HEK293 (cell line): ENCODE measurements at regions not wholly inside any gene's neighbourhood (a gene's known extent, or its start where the extent isn't known, plus 50 kb on each side); places are given as distances from the start of the nearest gene placed in this dataset.

Source experiments
- CTCF ChIA-PET: fragments of 350-600 bp; formaldehyde crosslinking; extraction: SDS; loops from one replicate; lab custom pipeline; 2021; ENCODE audit warnings: antibody characterized with exemption; lab: Yijun Ruan, JAX
- POLR2A ChIA-PET: fragments of 300-600 bp; formaldehyde crosslinking; extraction: SDS; loops from one replicate; lab custom pipeline; 2020; ENCODE audit warnings: antibody characterized with exemption, inconsistent platforms; lab: Yijun Ruan, JAX
- H3K27ac ChIP-seq: fragments of 200-500 bp; sonication (Bioruptor generic); 2 replicates; pipeline ENCODE4 v1.5.1; 2014; ENCODE audit warnings: low read depth, low read length, control low read depth, inconsistent platforms; ENCODE audit errors: extremely low read depth
- H3K36me3 ChIP-seq, 2 experiments: fragments of 200-500 bp in 1 of 2; sonication (Bioruptor generic) in 1 of 2; 1 replicate in 1 of 2; 2 replicates in 1 of 2; pipeline ENCODE4 v1.5.1; 2014 to 2017; ENCODE audit warnings: inconsistent platforms in 2 of 2, low read length in 2 of 2; ENCODE audit not compliant: control insufficient read depth in 2 of 2, insufficient read depth in 1 of 2
- H3K4me1 ChIP-seq: fragments of 200-500 bp; sonication (Bioruptor generic); 2 replicates; pipeline ENCODE4 v1.5.1; 2014; ENCODE audit warnings: mild to moderate bottlenecking, low read length, inconsistent platforms; ENCODE audit not compliant: control insufficient read depth, insufficient read depth
- H3K4me3 ChIP-seq: 2 replicates; pipeline ENCODE4 v1.5.1; 2011; ENCODE audit warnings: low read depth, mild to moderate bottlenecking, control low read depth, low read length, moderate library complexity
- H3K9me3 ChIP-seq: fragments of 200-500 bp; sonication (Bioruptor generic); 2 replicates; pipeline ENCODE4 v1.5.1; 2014; ENCODE audit warnings: low read depth, low read length, inconsistent platforms; ENCODE audit not compliant: control insufficient read depth, insufficient read depth
- AEBP2 ChIP-seq: fragments of 450-650 bp; formaldehyde crosslinking; IDR thresholded peaks from 2 replicates; pipeline ENCODE4 v1.5.1; 2016; ENCODE audit warnings: missing biosample characterization, missing genetic modification characterization, borderline replicate concordance
- GFI1B ChIP-seq: fragments of 450-650 bp; formaldehyde crosslinking; IDR thresholded peaks from 2 replicates; pipeline ENCODE4 v1.5.1; 2016; ENCODE audit warnings: missing biosample characterization, missing genetic modification characterization
- GLIS1 ChIP-seq: fragments of 450-650 bp; formaldehyde crosslinking; IDR thresholded peaks from 2 replicates; pipeline ENCODE4 v1.5.1; 2016; ENCODE audit warnings: missing biosample characterization, missing genetic modification characterization
- HOXC10 ChIP-seq: sonication (generic); formaldehyde crosslinking; IDR thresholded peaks from 2 replicates; pipeline ENCODE4 v1.8.1; 2023; ENCODE audit warnings: mild to moderate bottlenecking, missing genetic modification reagents
- PRDM2 ChIP-seq: fragments of 450-650 bp; formaldehyde crosslinking; IDR thresholded peaks from 2 replicates; pipeline ENCODE4 v1.5.1; 2016; ENCODE audit warnings: missing biosample characterization, missing genetic modification characterization, borderline replicate concordance
- SP2 ChIP-seq: fragments of 450-650 bp; formaldehyde crosslinking; IDR thresholded peaks from 2 replicates; pipeline ENCODE4 v1.5.1; 2016; ENCODE audit warnings: missing biosample characterization, missing genetic modification characterization
- TCF7L2 ChIP-seq: IDR thresholded peaks from 2 replicates; pipeline ENCODE4 v1.6.1; 2011; ENCODE audit warnings: low read depth, mild to moderate bottlenecking, inconsistent platforms, low read length, moderate library complexity, borderline replicate concordance
- TRIM28 ChIP-seq: IDR thresholded peaks from 2 replicates; pipeline ENCODE4 v1.6.1; 2011; ENCODE audit warnings: low read length, control low read depth, borderline replicate concordance
- ZBTB49 ChIP-seq: fragments of 450-650 bp; formaldehyde crosslinking; IDR thresholded peaks from 2 replicates; pipeline ENCODE4 v1.5.1; 2016; ENCODE audit warnings: missing biosample characterization, missing genetic modification characterization, low read depth
- ZBTB6 ChIP-seq: fragments of 450-650 bp; formaldehyde crosslinking; IDR thresholded peaks from 2 replicates; pipeline ENCODE4 v1.5.1; 2017; ENCODE audit warnings: missing biosample characterization, missing genetic modification characterization
- ZFHX2 ChIP-seq: fragments of 450-650 bp; formaldehyde crosslinking; conservative IDR thresholded peaks from 2 replicates; pipeline ENCODE4 v1.5.1; 2016; ENCODE audit warnings: missing biosample characterization, missing genetic modification characterization
- ZFP69B ChIP-seq: fragments of 450-650 bp; formaldehyde crosslinking; IDR thresholded peaks from 2 replicates; pipeline ENCODE4 v1.5.1; 2016; ENCODE audit warnings: missing biosample characterization, missing genetic modification characterization
- ZNF514 ChIP-seq: fragments of 450-650 bp; formaldehyde crosslinking; IDR thresholded peaks from 2 replicates; pipeline ENCODE4 v1.5.1; 2016; ENCODE audit warnings: missing biosample characterization, missing genetic modification characterization
- ZNF645 ChIP-seq: fragments of 450-650 bp; formaldehyde crosslinking; IDR thresholded peaks from 2 replicates; pipeline ENCODE4; 2016; ENCODE audit warnings: missing biosample characterization, missing genetic modification characterization
- ZNF768 ChIP-seq: fragments of 450-650 bp; formaldehyde crosslinking; IDR thresholded peaks from 2 replicates; pipeline ENCODE4 v1.5.1; 2018; ENCODE audit warnings: missing biosample characterization, mild to moderate bottlenecking, missing genetic modification characterization
- ZNF785 ChIP-seq: fragments of 450-650 bp; formaldehyde crosslinking; IDR thresholded peaks from 2 replicates; pipeline ENCODE4 v1.5.1; 2016; ENCODE audit warnings: missing biosample characterization, missing genetic modification characterization
- ZSCAN4 ChIP-seq: fragments of 450-650 bp; formaldehyde crosslinking; IDR thresholded peaks from 2 replicates; pipeline ENCODE4 v1.5.1; 2017; ENCODE audit warnings: missing biosample characterization, missing genetic modification characterization
- ZXDB ChIP-seq: fragments of 450-650 bp; formaldehyde crosslinking; IDR thresholded peaks from 2 replicates; pipeline ENCODE4 v1.5.1; 2016; ENCODE audit warnings: missing biosample characterization, missing genetic modification characterization

- TF ChIP-seq TCF7L2 (no peak), ZNF514 (tag by site-specific recombination) (no peak)
- TF ChIP-seq, all 188 proteins: peak for 0
Observed at GRCh38 chr6:99024089-99024488, 76.3 kb upstream of the FBXL4 start (continued).

GRCh38 chr6:99022039-99022609 lies 74.4 kb upstream of the FBXL4 start:
- Histone ChIP-seq H3K4me3 (no peak overlapping the region), H3K36me3 (no peaks in the 10 kb centered on the region), H3K4me1 (no peaks in the 10 kb centered on the region), H3K27ac (no peak overlapping the region), H3K9me3 (no peaks in the 10 kb centered on the region)
- CTCF ChIA-PET: interaction anchor here (0.6 kb wide), 1 partner anchor 40 kb away, joined by 3 read pairs; no protein-coding TSS in a partner anchor
- POLR2A ChIA-PET: no interaction called here
- TF ChIP-seq ZNF785 (tag by site-specific recombination) (no peak), ZSCAN4 (no peak), ZFP69B (tag by site-specific recombination) (no peak), ZNF768 (tag by site-specific recombination) (no peak), ZXDB (no peak), ZBTB49 (tag by site-specific recombination) (no peak), SP2 (tag by site-specific recombination) (no peak), ZNF645 (tag by site-specific recombination) (no peak), ZNF514 (tag by site-specific recombination) (no peak), ZBTB6 (no peak), GLIS1 (tag by site-specific recombination) (no peak), TRIM28 (no peak), PRDM2 (tag by site-specific recombination) (no peak), HOXC10 (CRISPR knock-in tag) (no peak), GFI1B (no peak), ZFHX2 (tag by site-specific recombination) (no peak), AEBP2 (no peak)
